NB4 (cell line): ENCODE measurements at regions not wholly inside any gene's neighbourhood (a gene's known extent, or its start where the extent isn't known, plus 50 kb on each side); places are given as distances from the start of the nearest gene placed in this dataset.

Experiments used
- DNase-seq: peaks from one replicate; pipeline ENCODE4 v3.0.0; 2010; ENCODE audit warnings: low read depth
- H3K4me3 ChIP-seq: one replicate; pipeline ENCODE4 v1.5.1; 2011; ENCODE audit warnings: mild to moderate bottlenecking, low read depth, low read length, moderate library complexity
- CTCF ChIP-seq: IDR thresholded peaks from one replicate; pipeline ENCODE4 v1.5.1; 2012; ENCODE audit warnings: low read depth, low read length
- MAX ChIP-seq: IDR thresholded peaks from 2 replicates; pipeline ENCODE4 v1.6.1; 2011; ENCODE audit warnings: low read depth, low read length
- MYC ChIP-seq: IDR thresholded peaks from 2 replicates; pipeline ENCODE4 v1.6.1; 2011; ENCODE audit warnings: low read depth, low read length
- POLR2A ChIP-seq: IDR thresholded peaks from 2 replicates; pipeline ENCODE4 v1.6.1; 2011; ENCODE audit warnings: mild to moderate bottlenecking; ENCODE audit not compliant: insufficient read length; ENCODE audit errors: extremely low read depth

- TF ChIP-seq POLR2A: no peak
- no peak for TF ChIP-seq CTCF
- TF ChIP-seq MAX: no peak
- no peak for TF ChIP-seq MYC
- no peak overlapping the region for H3K4me3 ChIP-seq
- no peak for DNase-seq
Observed at GRCh38 chr7:25779002-25779546, 372.9 kb upstream of the NFE2L3 start.

- TF ChIP-seq MAX: no peak
- TF ChIP-seq POLR2A: no peak
- no peak for TF ChIP-seq MYC
- TF ChIP-seq CTCF: no peak
- DNase-seq: no peak
- no peak overlapping the region for H3K4me3 ChIP-seq
Observed at GRCh38 chr7:25780904-25781303, 371.1 kb upstream of the NFE2L3 start.

- no peak overlapping the region for H3K4me3 ChIP-seq
- TF ChIP-seq MYC (no peak), MAX (no peak), POLR2A (no peak), CTCF (no peak)
- DNase-seq: no peak
Observed at GRCh38 chr7:25781704-25782103, 370.3 kb upstream of the NFE2L3 start.

DNA sequence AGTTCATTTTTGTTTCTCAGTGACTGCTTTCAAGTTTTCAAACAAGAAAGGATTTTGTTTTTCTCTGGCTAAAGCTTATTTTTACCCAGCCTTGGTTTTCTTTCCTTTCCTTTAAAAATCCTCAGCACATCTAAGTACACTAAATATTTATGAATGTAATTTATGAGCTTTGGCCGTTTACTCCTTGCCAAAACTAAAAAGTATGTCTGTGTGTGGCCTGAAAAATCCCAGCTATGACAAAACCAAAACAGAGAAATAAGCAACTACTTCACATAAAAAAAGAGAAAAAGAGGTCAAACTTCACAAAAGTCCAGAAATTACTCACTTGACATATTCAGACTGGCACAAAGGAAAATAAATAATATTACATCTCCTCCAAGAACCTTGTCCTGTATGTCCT, 365.1 kb upstream of the NFE2L3 start:
- no peak for DNase-seq
- TF ChIP-seq CTCF: no peak
- no peak for TF ChIP-seq MYC
- TF ChIP-seq POLR2A: no peak
- no peak for TF ChIP-seq MAX
- no peak overlapping the region for H3K4me3 ChIP-seq

DNA sequence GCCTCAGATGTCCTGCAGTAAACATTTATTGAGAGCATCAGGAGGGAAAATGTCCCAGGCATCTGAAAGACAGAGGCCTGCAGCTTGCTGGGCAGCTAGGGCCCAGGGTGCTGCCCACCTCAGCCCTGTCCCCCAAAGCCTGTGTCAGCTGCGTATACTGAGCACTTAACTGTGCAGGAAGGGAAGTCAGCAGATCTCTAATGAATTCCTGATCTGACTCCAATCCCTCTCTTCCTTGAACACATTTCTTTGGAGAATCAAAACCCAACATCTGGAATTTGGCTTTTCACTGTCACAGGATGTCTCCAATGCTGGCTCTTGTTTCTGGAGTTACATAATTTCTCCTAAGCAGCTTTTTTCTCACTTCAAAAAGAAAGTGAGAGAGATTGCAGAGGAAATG, 364.7 kb upstream of the NFE2L3 start:
- no peak for DNase-seq
- TF ChIP-seq MYC (no peak), MAX (no peak), POLR2A (no peak), CTCF (no peak)
- no peak overlapping the region for H3K4me3 ChIP-seq
